A673 (cell line): ENCODE measurements at regions not wholly inside any gene's neighbourhood (a gene's known extent, or its start where the extent isn't known, plus 50 kb on each side); places are given as distances from the start of the nearest gene placed in this dataset.

ENCODE experiments used
- BruUV-seq: library from RNA; stranded (reverse); fragments of 400-500 nt; replicated peaks from 2 replicates; lab custom pipeline; 2021; lab: Mats Ljungman, UMichigan
- CTCF ChIA-PET: fragments of 300-600 bp; sonication (Branson Sonifier 250); formaldehyde crosslinking; loops from one replicate; lab custom pipeline; 2022; ENCODE audit warnings: antibody characterized with exemption; lab: Charles Lee
- POLR2A ChIA-PET: fragments of 300-600 bp; sonication (Branson Sonifier 250); formaldehyde crosslinking; loops from one replicate; lab custom pipeline; 2022; ENCODE audit warnings: antibody characterized with exemption; ENCODE audit not compliant: low non-redundant PET; lab: Charles Lee
- DNase-seq: peaks from one replicate; pipeline ENCODE4 v3.0.0-alpha.2; 2015; ENCODE audit warnings: low spot score
- H3K27ac ChIP-seq: fragments of 200-600 bp; sonication (generic); 2 replicates; pipeline ENCODE4 v1.5.1; 2016; ENCODE audit warnings: mixed run types, low read depth, mild to moderate bottlenecking, mixed read lengths, antibody characterized with exemption, low read length; ENCODE audit not compliant: poor library complexity, severe bottlenecking
- H3K27me3 ChIP-seq: fragments of 200-600 bp; sonication (generic); replicated peaks from 2 replicates; pipeline ENCODE4 v1.6.1; 2017; ENCODE audit warnings: mixed run types, low read depth, mild to moderate bottlenecking, mixed read lengths, antibody characterized with exemption, low read length; ENCODE audit not compliant: insufficient read depth, poor library complexity
- H3K36me3 ChIP-seq: fragments of 200-600 bp; sonication (generic); 2 replicates; pipeline ENCODE4 v1.6.1; 2016; ENCODE audit warnings: mixed run types, mild to moderate bottlenecking, mixed read lengths, antibody characterized with exemption, low read length; ENCODE audit not compliant: insufficient read depth, poor library complexity, severe bottlenecking
- H3K4me1 ChIP-seq: fragments of 200-600 bp; sonication (generic); 2 replicates; pipeline ENCODE4 v1.6.1; 2017; ENCODE audit warnings: mixed run types, mild to moderate bottlenecking, mixed read lengths, antibody characterized with exemption, low read length; ENCODE audit not compliant: insufficient read depth, poor library complexity, severe bottlenecking
- H3K4me3 ChIP-seq: fragments of 200-600 bp; sonication (generic); 2 replicates; pipeline ENCODE4 v1.5.1; 2016; ENCODE audit warnings: low read depth, mixed run types, mild to moderate bottlenecking, mixed read lengths, low read length; ENCODE audit not compliant: poor library complexity, severe bottlenecking
- H3K9me3 ChIP-seq: fragments of 200-600 bp; sonication (generic); 2 replicates; pipeline ENCODE4 v1.6.1; 2016; ENCODE audit warnings: mixed run types, low read depth, mild to moderate bottlenecking, mixed read lengths, antibody characterized with exemption, low read length; ENCODE audit not compliant: poor library complexity, severe bottlenecking
- CTCF ChIP-seq: fragments of 300-800, 200-600 bp; sonication (generic); conservative IDR thresholded peaks from 2 replicates; pipeline ENCODE4 v1.5.1; 2017; ENCODE audit warnings: low read depth, mild to moderate bottlenecking, antibody characterized with exemption, low read length, moderate library complexity, mixed read lengths
- EZH2 ChIP-seq: fragments of 200-600 bp; sonication (generic); IDR thresholded peaks from 2 replicates; pipeline ENCODE4 v1.6.1; 2017; ENCODE audit warnings: borderline replicate concordance, low read depth, mild to moderate bottlenecking, mixed read lengths, antibody characterized with exemption, low read length; ENCODE audit not compliant: poor library complexity, severe bottlenecking
- intact Hi-C: fragments of 100-400 bp; cut with micrococcal nuclease; formaldehyde crosslinking; loops from one replicate; pipeline ENCODE4 v1.10.0; 2022; ENCODE audit not compliant: unreplicated experiment

GRCh38 chr4:149870008-149870407 is 54.4 kb upstream of the IQCM start:
- ChIA-PET POLR2A (no interaction called here), CTCF (no interaction called here)
- Histone ChIP-seq H3K27ac (no peak overlapping the region), H3K4me1 (no peaks in the 10 kb centered on the region), H3K36me3 (no peaks in the 10 kb centered on the region), H3K27me3 (no peaks in the 10 kb centered on the region), H3K9me3 (peaks cover 4% of the 10 kb centered on the region), H3K4me3 (no peak overlapping the region)
- intact Hi-C loops: no loop called here
- BruUV-seq: no TSS peak
- no peak for TF ChIP-seq EZH2
- TF ChIP-seq CTCF: no peak
- DNase-seq: no peak

GRCh38 chr4:149881744-149882143 is 66.1 kb upstream of the IQCM start:
- Histone ChIP-seq H3K27ac (no peak overlapping the region), H3K9me3 (no peaks in the 10 kb centered on the region), H3K36me3 (no peaks in the 10 kb centered on the region), H3K4me3 (no peak overlapping the region), H3K27me3 (no peaks in the 10 kb centered on the region), H3K4me1 (peaks cover 6% of the 10 kb centered on the region)
- ChIA-PET POLR2A (interaction anchor here (0.7 kb wide), 1 partner anchor 451 kb away, joined by 4 read pairs; no protein-coding TSS in a partner anchor), CTCF (no interaction called here)
- DNase-seq: no peak
- no TSS peak for BruUV-seq
- intact Hi-C loops: no loop called here
- TF ChIP-seq CTCF (no peak), EZH2 (no peak)

GRCh38 chr4:149882251-149882650 is 66.6 kb upstream of the IQCM start:
- DNase-seq: no peak
- H3K36me3 ChIP-seq: no peaks in the 10 kb centered on the region
- intact Hi-C loops: no loop called here
- H3K9me3 ChIP-seq: no peaks in the 10 kb centered on the region
- TF ChIP-seq CTCF: no peak
- TF ChIP-seq EZH2: no peak
- ChIA-PET CTCF (no interaction called here), POLR2A (no interaction called here)
- no peaks in the 10 kb centered on the region for H3K27me3 ChIP-seq
- no TSS peak for BruUV-seq
- H3K27ac ChIP-seq: no peak overlapping the region
- no peak overlapping the region for H3K4me3 ChIP-seq
- H3K4me1 ChIP-seq: peaks cover under 1% of the 10 kb centered on the region
